OCI-LY1 (cell line): ENCODE measurements at regions not wholly inside any gene's neighbourhood (a gene's known extent, or its start where the extent isn't known, plus 50 kb on each side); places are given as distances from the start of the nearest gene placed in this dataset.

Source experiments
- H2AFZ ChIP-seq: fragments of 200-600 bp; sonication (generic), shearing (Covaris generic); 2 replicates; pipeline ENCODE4 v1.6.0; 2014; ENCODE audit warnings: antibody characterized with exemption, mild to moderate bottlenecking, low read length
- H3F3A ChIP-seq: fragments of 200-600 bp; sonication (generic), shearing (Covaris generic); 2 replicates; pipeline ENCODE4 v1.6.0; 2014; ENCODE audit warnings: mild to moderate bottlenecking, antibody characterized with exemption, low read length, moderate library complexity; ENCODE audit not compliant: insufficient read depth
- H3K27ac ChIP-seq: fragments of 200-600 bp; sonication (generic); 2 replicates; pipeline ENCODE4 v1.5.1; 2014; ENCODE audit warnings: low read length, mixed run types, mild to moderate bottlenecking, low read depth; ENCODE audit not compliant: poor library complexity, severe bottlenecking
- H3K27me3 ChIP-seq: fragments of 200-600 bp; sonication (generic); 2 replicates; pipeline ENCODE4 v1.6.0; 2014; ENCODE audit warnings: antibody characterized with exemption, mild to moderate bottlenecking, low read length, moderate library complexity; ENCODE audit not compliant: insufficient read depth
- H3K36me3 ChIP-seq: fragments of 200-600 bp; sonication (generic); 2 replicates; pipeline ENCODE4 v1.6.1; 2014; ENCODE audit warnings: mild to moderate bottlenecking, antibody characterized with exemption, low read length, moderate library complexity, mixed read lengths; ENCODE audit not compliant: insufficient read depth
- H3K4me1 ChIP-seq: fragments of 200-600 bp; sonication (generic); 2 replicates; pipeline ENCODE4 v1.5.1; 2014; ENCODE audit warnings: mild to moderate bottlenecking, low read length, moderate library complexity; ENCODE audit not compliant: insufficient read depth, severe bottlenecking
- H3K4me2 ChIP-seq: fragments of 200-600 bp; sonication (generic), shearing (Covaris generic); 2 replicates; pipeline ENCODE4 v1.6.1; 2014; ENCODE audit warnings: low read length
- H3K4me3 ChIP-seq: fragments of 200-600 bp; sonication (generic); 2 replicates; pipeline ENCODE4 v1.5.1; 2014; ENCODE audit warnings: low read length, low read depth, mild to moderate bottlenecking, mixed read lengths; ENCODE audit not compliant: poor library complexity, severe bottlenecking
- H3K79me2 ChIP-seq: fragments of 200-600 bp; shearing (Covaris generic); 2 replicates; pipeline ENCODE4 v1.6.1; 2016; ENCODE audit warnings: mixed run types, low read length, mixed read lengths; ENCODE audit not compliant: insufficient read depth
- H3K9ac ChIP-seq: fragments of 200-600 bp; sonication (generic), shearing (Covaris generic); 2 replicates; pipeline ENCODE4 v1.6.1; 2014; ENCODE audit warnings: mild to moderate bottlenecking, low read length, mixed read lengths
- H3K9me2 ChIP-seq: fragments of 200-600 bp; sonication (generic), shearing (Covaris generic); 2 replicates; pipeline ENCODE4 v1.6.1; 2014; ENCODE audit warnings: low read depth, mild to moderate bottlenecking, low read length, mixed read lengths
- H3K9me3 ChIP-seq: fragments of 200-600 bp; shearing (Covaris generic); 2 replicates; pipeline ENCODE4 v1.6.1; 2014; ENCODE audit warnings: low read length, mixed read lengths
- H4K20me1 ChIP-seq: fragments of 200-600 bp; sonication (generic), shearing (Covaris generic); 2 replicates; pipeline ENCODE4 v1.6.0; 2016; ENCODE audit warnings: mild to moderate bottlenecking, low read length; ENCODE audit not compliant: insufficient read depth
- CTCF ChIP-seq: fragments of 200-600 bp; sonication (generic), shearing (Covaris generic); IDR thresholded peaks from 2 replicates; pipeline ENCODE4 v1.5.1; 2017; ENCODE audit warnings: mild to moderate bottlenecking, antibody characterized with exemption, low read length, moderate library complexity, mixed read lengths
- EZH2 ChIP-seq: fragments of 200-600 bp; sonication (generic), shearing (Covaris generic); IDR thresholded peaks from 2 replicates; pipeline ENCODE4 v1.8.0; 2017; ENCODE audit warnings: borderline replicate concordance, mixed run types, mild to moderate bottlenecking, antibody characterized with exemption, low read length, moderate library complexity, mixed read lengths

- Histone ChIP-seq H2AFZ (no peak overlapping the region), H3K79me2 (no peaks in the 10 kb centered on the region), H3K27ac (no peak overlapping the region), H3K27me3 (peaks cover 3% of the 10 kb centered on the region; the same call in 1 of the 2 replicates), H3K9ac (no peak overlapping the region), H3K4me1 (no peaks in the 10 kb centered on the region), H3K4me2 (no peak overlapping the region), H3K4me3 (no peak overlapping the region), H3F3A (no peaks in the 10 kb centered on the region), H3K36me3 (no peaks in the 10 kb centered on the region), H3K9me2 (no peaks in the 10 kb centered on the region), H4K20me1 (no peaks in the 10 kb centered on the region), H3K9me3 (no peaks in the 10 kb centered on the region)
- TF ChIP-seq CTCF, result no peak
- TF ChIP-seq EZH2, result no peak
Observed at GRCh38 chr6:154653385-154653784, 79.8 kb upstream of the SCAF8 start.

GRCh38 chr6:154653853-154654252 is 79.4 kb upstream of the SCAF8 start:
- Histone ChIP-seq H2AFZ (no peak overlapping the region), H3F3A (no peaks in the 10 kb centered on the region), H3K4me2 (no peak overlapping the region), H3K79me2 (no peaks in the 10 kb centered on the region), H3K4me3 (no peak overlapping the region), H3K9me3 (no peaks in the 10 kb centered on the region), H3K4me1 (no peaks in the 10 kb centered on the region), H3K36me3 (no peaks in the 10 kb centered on the region), H3K9ac (no peak overlapping the region), H3K27me3 (peaks cover 3% of the 10 kb centered on the region; the same call in 1 of the 2 replicates), H3K27ac (no peak overlapping the region), H4K20me1 (no peaks in the 10 kb centered on the region), H3K9me2 (no peaks in the 10 kb centered on the region)
- TF ChIP-seq CTCF (no peak), EZH2 (no peak)

- Histone ChIP-seq H3K9me3 (no peaks in the 10 kb centered on the region), H3K4me2 (no peak overlapping the region), H4K20me1 (no peaks in the 10 kb centered on the region), H3K79me2 (no peaks in the 10 kb centered on the region), H3K9me2 (no peaks in the 10 kb centered on the region), H3K27ac (no peak overlapping the region), H2AFZ (no peak overlapping the region), H3K27me3 (peaks cover 3% of the 10 kb centered on the region; the same call in 1 of the 2 replicates), H3F3A (no peaks in the 10 kb centered on the region), H3K4me3 (no peak overlapping the region), H3K4me1 (no peaks in the 10 kb centered on the region), H3K36me3 (no peaks in the 10 kb centered on the region), H3K9ac (no peak overlapping the region)
- TF ChIP-seq EZH2 (no peak), CTCF (no peak)
Observed at GRCh38 chr6:154656660-154657059, 76.6 kb upstream of the SCAF8 start.
